ENCODE measurements at regions not wholly inside any gene's neighbourhood (a gene's known extent, or its start where the extent isn't known, plus 50 kb on each side); places are given as distances from the start of the nearest gene placed in this dataset.

GRCh38 chr9:13354733-13355132 is 75.2 kb upstream of the MPDZ start:
- DNase-seq (ENCODE audit: low read depth): peak; percentile 56

GRCh38 chr9:13352451-13352979 is 73.0 kb upstream of the MPDZ start:
- DNase-seq (ENCODE audit: low read depth): no peak

- DNase-seq (ENCODE audit: low read depth): peak; percentile 55
Measured at GRCh38 chr9:13351778-13352386, 72.4 kb upstream of the MPDZ start.

- DNase-seq (ENCODE audit: low read depth): no peak
Measured at GRCh38 chr9:13332571-13332970, 53.1 kb upstream of the MPDZ start.

- no peak for DNase-seq (ENCODE audit: low read depth)
Measured at GRCh38 chr9:13331320-13331719, 51.8 kb upstream of the MPDZ start.

GRCh38 chr9:13330396-13331004 is 51.0 kb upstream of the MPDZ start:
- no peak for DNase-seq (ENCODE audit: low read depth)
